ENCODE measurements at regions not wholly inside any gene's neighbourhood (a gene's known extent, or its start where the extent isn't known, plus 50 kb on each side); places are given as distances from the start of the nearest gene placed in this dataset.

DNA sequence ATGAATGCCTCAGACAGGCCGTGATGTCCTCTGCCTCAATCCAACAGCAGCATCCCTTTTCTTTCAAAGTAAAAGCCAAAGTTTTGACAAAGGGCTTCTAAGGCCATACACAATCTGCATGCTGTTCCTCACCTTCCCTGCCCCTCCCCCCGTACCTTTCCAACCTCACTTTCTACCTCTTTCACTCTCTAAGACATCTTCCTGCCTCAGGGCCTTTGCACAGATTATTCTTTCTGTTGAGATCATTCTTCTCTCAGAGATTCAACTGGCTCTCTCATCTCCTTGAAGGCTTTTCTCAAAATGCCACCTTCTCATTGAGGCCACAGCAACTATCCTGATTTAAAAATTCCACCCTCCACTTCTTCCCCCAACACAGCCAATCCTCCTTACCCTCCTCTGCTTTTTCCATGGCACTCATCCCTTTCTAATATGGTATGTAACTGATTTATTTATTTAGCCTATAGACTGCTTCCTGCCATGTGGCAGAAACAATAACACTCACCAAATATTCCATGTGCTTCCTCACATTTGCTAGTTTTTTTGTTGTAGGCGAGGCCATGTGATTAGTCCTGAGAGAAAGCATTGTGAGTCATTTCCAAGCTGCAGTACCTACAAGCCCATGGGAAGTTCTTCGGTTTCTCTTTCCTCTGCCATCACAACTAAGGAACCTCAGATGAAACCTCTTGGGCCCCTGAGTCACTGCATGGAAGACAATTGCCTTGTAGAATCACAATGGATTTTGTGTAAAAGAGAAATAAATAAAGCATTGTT lies 58.7 kb upstream of the GADD45A start:
- DNase-seq (no peak), ATAC-seq (ENCODE audit: poor library complexity) (no peak)
- ChIA-PET CTCF (no interaction called here), POLR2A (no interaction called here)
- TF ChIP-seq, protein P1, sequence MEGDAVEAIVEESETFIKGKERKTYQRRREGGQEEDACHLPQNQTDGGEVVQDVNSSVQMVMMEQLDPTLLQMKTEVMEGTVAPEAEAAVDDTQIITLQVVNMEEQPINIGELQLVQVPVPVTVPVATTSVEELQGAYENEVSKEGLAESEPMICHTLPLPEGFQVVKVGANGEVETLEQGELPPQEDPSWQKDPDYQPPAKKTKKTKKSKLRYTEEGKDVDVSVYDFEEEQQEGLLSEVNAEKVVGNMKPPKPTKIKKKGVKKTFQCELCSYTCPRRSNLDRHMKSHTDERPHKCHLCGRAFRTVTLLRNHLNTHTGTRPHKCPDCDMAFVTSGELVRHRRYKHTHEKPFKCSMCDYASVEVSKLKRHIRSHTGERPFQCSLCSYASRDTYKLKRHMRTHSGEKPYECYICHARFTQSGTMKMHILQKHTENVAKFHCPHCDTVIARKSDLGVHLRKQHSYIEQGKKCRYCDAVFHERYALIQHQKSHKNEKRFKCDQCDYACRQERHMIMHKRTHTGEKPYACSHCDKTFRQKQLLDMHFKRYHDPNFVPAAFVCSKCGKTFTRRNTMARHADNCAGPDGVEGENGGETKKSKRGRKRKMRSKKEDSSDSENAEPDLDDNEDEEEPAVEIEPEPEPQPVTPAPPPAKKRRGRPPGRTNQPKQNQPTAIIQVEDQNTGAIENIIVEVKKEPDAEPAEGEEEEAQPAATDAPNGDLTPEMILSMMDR (IDR thresholded peaks at IDR 0.05) = no peak
- intact Hi-C loops (cut with DNase I, micrococcal nuclease) = no loop called here
- Mint-ChIP-seq H3K27ac (no peak overlapping the region), H3K4me1 (ENCODE audit: low read depth) (no peaks in the 10 kb centered on the region), H3K9me3 (no peaks in the 10 kb centered on the region), H3K36me3 (ENCODE audit: low read depth) (no peaks in the 10 kb centered on the region), H3K27me3 (peaks cover 5% of the 10 kb centered on the region), H3K4me3 (no peak overlapping the region)
- Histone ChIP-seq H3K27me3 (ENCODE audit: control insufficient read depth in 1 of 2, insufficient read depth in 2 of 2, low read length in 2 of 2) (no peaks in the 10 kb centered on the region), H3K27ac (ENCODE audit: low read depth in 1 of 2, low read length in 2 of 2) (no peak overlapping the region), H3K9me3 (ENCODE audit: control insufficient read depth in 1 of 2, insufficient read depth in 1 of 2, low read length in 2 of 2) (no peaks in the 10 kb centered on the region), H3K4me1 (ENCODE audit: insufficient read depth, low read length) (no peaks in the 10 kb centered on the region), H3K4me3 (ENCODE audit: low read length) (no peak overlapping the region), H3K36me3 (ENCODE audit: insufficient read depth, low read length) (no peaks in the 10 kb centered on the region)

DNA sequence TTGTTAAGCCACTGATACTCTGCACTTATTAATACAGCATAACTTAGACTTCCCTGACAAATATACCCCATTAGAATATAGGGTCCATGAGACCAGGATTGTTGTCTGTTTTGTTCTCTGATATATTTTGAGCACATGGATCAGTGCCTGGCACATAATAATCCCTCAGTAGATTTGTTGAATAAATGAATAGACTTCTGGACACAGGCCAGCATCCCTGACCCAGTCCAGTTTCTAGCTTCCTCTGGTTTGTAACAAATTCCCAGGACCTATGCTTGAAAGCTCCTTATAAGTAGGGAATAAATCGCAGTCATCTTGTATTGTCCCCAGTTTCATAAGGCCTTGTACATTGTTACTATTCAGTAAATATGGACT lies 58.2 kb upstream of the GADD45A start:
- Histone ChIP-seq H3K4me1 (ENCODE audit: insufficient read depth, low read length) (no peaks in the 10 kb centered on the region), H3K27me3 (ENCODE audit: control insufficient read depth in 1 of 2, insufficient read depth in 2 of 2, low read length in 2 of 2) (no peaks in the 10 kb centered on the region), H3K9me3 (ENCODE audit: control insufficient read depth in 1 of 2, insufficient read depth in 1 of 2, low read length in 2 of 2) (no peaks in the 10 kb centered on the region), H3K4me3 (ENCODE audit: low read length) (no peak overlapping the region), H3K36me3 (ENCODE audit: insufficient read depth, low read length) (no peaks in the 10 kb centered on the region), H3K27ac (ENCODE audit: low read depth in 1 of 2, low read length in 2 of 2) (no peak overlapping the region)
- ATAC-seq (ENCODE audit: poor library complexity) (no peak), DNase-seq (no peak)
- H3K9me3 Mint-ChIP-seq = no peaks in the 10 kb centered on the region
- ChIA-PET POLR2A (no interaction called here), CTCF (interaction anchor here (0.5 kb wide), 1 partner anchor 360 kb away, joined by 3 read pairs; no protein-coding TSS in a partner anchor)
- no peaks in the 10 kb centered on the region for H3K4me1 Mint-ChIP-seq (ENCODE audit: low read depth)
- TF ChIP-seq, protein P1 (IDR thresholded peaks at IDR 0.05) = no peak
- H3K36me3 Mint-ChIP-seq (ENCODE audit: low read depth) = no peaks in the 10 kb centered on the region
- H3K4me3 Mint-ChIP-seq = no peak overlapping the region
- intact Hi-C loops (cut with DNase I, micrococcal nuclease) = no loop called here
- peaks cover 5% of the 10 kb centered on the region for H3K27me3 Mint-ChIP-seq
- no peak overlapping the region for H3K27ac Mint-ChIP-seq

GRCh38 chr1:67627336-67627735 lies 57.7 kb upstream of the GADD45A start:
- Histone ChIP-seq H3K27me3 (ENCODE audit: control insufficient read depth in 1 of 2, insufficient read depth in 2 of 2, low read length in 2 of 2) (no peaks in the 10 kb centered on the region), H3K9me3 (ENCODE audit: control insufficient read depth in 1 of 2, insufficient read depth in 1 of 2, low read length in 2 of 2) (no peaks in the 10 kb centered on the region), H3K4me3 (ENCODE audit: low read length) (no peak overlapping the region), H3K4me1 (ENCODE audit: insufficient read depth, low read length) (no peaks in the 10 kb centered on the region), H3K36me3 (ENCODE audit: insufficient read depth, low read length) (no peaks in the 10 kb centered on the region), H3K27ac (ENCODE audit: low read depth in 1 of 2, low read length in 2 of 2) (no peak overlapping the region)
- TF ChIP-seq, protein P1 (IDR thresholded peaks at IDR 0.05) = no peak
- no peaks in the 10 kb centered on the region for H3K36me3 Mint-ChIP-seq (ENCODE audit: low read depth)
- no peak overlapping the region for H3K4me3 Mint-ChIP-seq
- H3K4me1 Mint-ChIP-seq (ENCODE audit: low read depth) = no peaks in the 10 kb centered on the region
- no peak overlapping the region for H3K27ac Mint-ChIP-seq
- DNase-seq (no peak), ATAC-seq (ENCODE audit: poor library complexity) (no peak)
- H3K27me3 Mint-ChIP-seq = peaks cover 5% of the 10 kb centered on the region
- POLR2A ChIA-PET = no interaction called here
- H3K9me3 Mint-ChIP-seq = no peaks in the 10 kb centered on the region
- CTCF ChIA-PET = interaction anchor here (0.5 kb wide), 1 partner anchor 361 kb away, joined by 3 read pairs; no protein-coding TSS in a partner anchor
- intact Hi-C loops (cut with DNase I, micrococcal nuclease) = no loop called here

All from CD4-positive, alpha-beta T cell (primary cell).